Endothelial cell of umbilical vein (primary cell): ENCODE measurements at regions not wholly inside any gene's neighbourhood (a gene's known extent, or its start where the extent isn't known, plus 50 kb on each side); places are given as distances from the start of the nearest gene placed in this dataset.

Experiments
- EZH2 ChIP-seq: IDR thresholded peaks from 2 replicates; pipeline ENCODE4 v1.6.1; 2012; ENCODE audit warnings: borderline replicate concordance, low read depth, mild to moderate bottlenecking, moderate library complexity, low read length, inconsistent platforms; ENCODE audit not compliant: severe bottlenecking
- GATA2 ChIP-seq: IDR thresholded peaks from 2 replicates; pipeline ENCODE4 v1.7.0; 2011; ENCODE audit warnings: low read depth, mild to moderate bottlenecking, moderate library complexity, mixed read lengths, low read length; ENCODE audit not compliant: insufficient read length, insufficient read depth
- POLR2A ChIP-seq: IDR thresholded peaks from 2 replicates; pipeline ENCODE4 v1.6.1; 2012; ENCODE audit warnings: low read depth, mild to moderate bottlenecking, control low read depth, low read length
- POLR2AphosphoS5 ChIP-seq: IDR thresholded peaks from 2 replicates; pipeline ENCODE4 v1.6.1; 2012; ENCODE audit warnings: low read depth, mild to moderate bottlenecking, control low read depth, low read length, moderate library complexity; ENCODE audit not compliant: insufficient read depth
- TF ChIP-seq, protein P1 (sequence below), 2 donors: IDR thresholded peaks; 1 replicate in 1 of 2; 2 replicates in 1 of 2; pipeline ENCODE4 v1.5.1; 2011; ENCODE audit warnings: low read length in 2 of 2, mild to moderate bottlenecking in 2 of 2, moderate library complexity in 2 of 2, control low read depth in 1 of 2, inconsistent platforms in 1 of 2, low read depth in 1 of 2; ENCODE audit not compliant: insufficient read depth in 1 of 2; ENCODE audit errors: extremely low read depth in 1 of 2
- TF ChIP-seq, protein P2 (sequence below): IDR thresholded peaks from 2 replicates; pipeline ENCODE4 v1.6.1; 2011; ENCODE audit not compliant: insufficient read depth, insufficient read length

DNA sequence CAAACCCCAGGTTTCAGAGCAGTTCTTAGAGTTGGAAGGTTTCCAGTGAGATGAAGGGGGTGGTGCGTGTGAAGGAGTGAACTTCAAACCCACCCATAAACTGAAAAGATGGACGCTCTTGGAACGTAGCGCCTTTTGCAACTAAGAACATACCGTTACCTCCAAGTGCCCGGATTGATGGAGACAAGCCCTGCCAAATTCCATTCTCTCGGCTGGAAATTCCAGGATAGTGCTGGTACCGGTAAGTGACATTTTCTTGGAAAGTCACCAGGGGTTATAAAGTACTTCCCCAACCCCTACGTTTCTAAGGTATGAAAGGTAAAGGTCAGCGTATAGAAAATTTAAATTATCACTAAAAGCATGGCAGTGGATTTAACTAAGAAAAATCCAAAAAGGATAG lies 91.6 kb upstream of the CLDN14 start:
- TF ChIP-seq, protein P1, sequence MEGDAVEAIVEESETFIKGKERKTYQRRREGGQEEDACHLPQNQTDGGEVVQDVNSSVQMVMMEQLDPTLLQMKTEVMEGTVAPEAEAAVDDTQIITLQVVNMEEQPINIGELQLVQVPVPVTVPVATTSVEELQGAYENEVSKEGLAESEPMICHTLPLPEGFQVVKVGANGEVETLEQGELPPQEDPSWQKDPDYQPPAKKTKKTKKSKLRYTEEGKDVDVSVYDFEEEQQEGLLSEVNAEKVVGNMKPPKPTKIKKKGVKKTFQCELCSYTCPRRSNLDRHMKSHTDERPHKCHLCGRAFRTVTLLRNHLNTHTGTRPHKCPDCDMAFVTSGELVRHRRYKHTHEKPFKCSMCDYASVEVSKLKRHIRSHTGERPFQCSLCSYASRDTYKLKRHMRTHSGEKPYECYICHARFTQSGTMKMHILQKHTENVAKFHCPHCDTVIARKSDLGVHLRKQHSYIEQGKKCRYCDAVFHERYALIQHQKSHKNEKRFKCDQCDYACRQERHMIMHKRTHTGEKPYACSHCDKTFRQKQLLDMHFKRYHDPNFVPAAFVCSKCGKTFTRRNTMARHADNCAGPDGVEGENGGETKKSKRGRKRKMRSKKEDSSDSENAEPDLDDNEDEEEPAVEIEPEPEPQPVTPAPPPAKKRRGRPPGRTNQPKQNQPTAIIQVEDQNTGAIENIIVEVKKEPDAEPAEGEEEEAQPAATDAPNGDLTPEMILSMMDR (IDR thresholded peaks at IDR 0.05; ENCODE audit: extremely low read depth in 1 of 2, insufficient read depth in 1 of 2, low read depth in 1 of 2, low read length in 2 of 2), result no peak
- no peak for TF ChIP-seq POLR2A
- TF ChIP-seq, protein P2, sequence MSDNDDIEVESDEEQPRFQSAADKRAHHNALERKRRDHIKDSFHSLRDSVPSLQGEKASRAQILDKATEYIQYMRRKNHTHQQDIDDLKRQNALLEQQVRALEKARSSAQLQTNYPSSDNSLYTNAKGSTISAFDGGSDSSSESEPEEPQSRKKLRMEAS, result no peak
- TF ChIP-seq POLR2AphosphoS5, result no peak
- TF ChIP-seq GATA2, result no peak
- TF ChIP-seq EZH2, result no peak
